Choroid plexus epithelial cell (primary cell): ENCODE measurements at regions not wholly inside any gene's neighbourhood (a gene's known extent, or its start where the extent isn't known, plus 50 kb on each side); places are given as distances from the start of the nearest gene placed in this dataset.

Experiments
- DNase-seq: peaks from one replicate; pipeline ENCODE4 v3.0.0-alpha.2; 2010; ENCODE audit warnings: low read depth
- H3K4me3 ChIP-seq: 2 replicates; pipeline ENCODE4 v1.5.1; 2011; ENCODE audit warnings: low read depth, mild to moderate bottlenecking, control low read depth, low read length, moderate library complexity
- CTCF ChIP-seq: conservative IDR thresholded peaks from 2 replicates; pipeline ENCODE4 v1.5.1; 2011; ENCODE audit warnings: low read depth, mild to moderate bottlenecking, control low read depth, inconsistent platforms, low read length, moderate library complexity

- no peak overlapping the region for H3K4me3 ChIP-seq
- no peak for DNase-seq
- TF ChIP-seq CTCF: no peak
Observed at GRCh38 chr5:159420940-159421339, 90.7 kb upstream of the IL12B start.

- no peak overlapping the region for H3K4me3 ChIP-seq
- peak; percentile 67 for DNase-seq
- no peak for TF ChIP-seq CTCF
Observed at GRCh38 chr5:159422361-159422760, 92.1 kb upstream of the IL12B start.

GRCh38 chr5:159422910-159423309 lies 92.6 kb upstream of the IL12B start:
- no peak for TF ChIP-seq CTCF
- no peak overlapping the region for H3K4me3 ChIP-seq
- no peak for DNase-seq

- no peak overlapping the region for H3K4me3 ChIP-seq
- TF ChIP-seq CTCF: no peak
Observed at GRCh38 chr5:159424123-159424522, 93.8 kb upstream of the IL12B start.

GRCh38 chr5:159426694-159427093 lies 96.4 kb upstream of the IL12B start:
- no peak for DNase-seq
- H3K4me3 ChIP-seq: no peak overlapping the region
- no peak for TF ChIP-seq CTCF

More at GRCh38 chr5:159424123-159424522, 93.8 kb upstream of the IL12B start:
- no peak for DNase-seq

- TF ChIP-seq CTCF: no peak
- no peak for DNase-seq
- H3K4me3 ChIP-seq: no peak overlapping the region
Observed at GRCh38 chr5:159427180-159428012, 97.1 kb upstream of the IL12B start.
